ENCODE measurements at regions not wholly inside any gene's neighbourhood (a gene's known extent, or its start where the extent isn't known, plus 50 kb on each side); places are given as distances from the start of the nearest gene placed in this dataset.

GRCh38 chr3:72116226-72116625 lies 331.3 kb upstream of the PROK2 start:
- DNase-seq (ENCODE audit: low read depth in 3 of 3) = no peak

DNA sequence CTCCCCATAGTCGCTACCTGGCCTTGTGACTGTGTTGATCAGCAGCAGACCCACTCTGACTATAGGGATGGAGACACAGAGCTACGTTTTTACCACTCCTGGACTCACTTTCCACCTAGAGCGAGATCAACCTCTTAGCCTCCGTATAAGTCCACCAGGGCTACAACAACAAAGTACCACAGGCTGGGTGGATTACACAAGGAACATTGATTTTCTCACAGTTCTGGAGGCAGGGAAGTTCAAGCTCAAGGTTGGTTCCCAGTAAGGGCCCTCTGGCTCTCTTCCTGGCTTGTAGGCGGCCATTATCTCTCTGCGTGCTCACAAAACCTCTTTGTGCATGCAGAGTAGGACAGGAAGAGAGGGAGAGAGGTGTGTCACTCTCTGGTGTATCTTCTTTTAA lies 330.4 kb upstream of the PROK2 start:
- DNase-seq (ENCODE audit: low read depth in 3 of 3) = no peak

DNA sequence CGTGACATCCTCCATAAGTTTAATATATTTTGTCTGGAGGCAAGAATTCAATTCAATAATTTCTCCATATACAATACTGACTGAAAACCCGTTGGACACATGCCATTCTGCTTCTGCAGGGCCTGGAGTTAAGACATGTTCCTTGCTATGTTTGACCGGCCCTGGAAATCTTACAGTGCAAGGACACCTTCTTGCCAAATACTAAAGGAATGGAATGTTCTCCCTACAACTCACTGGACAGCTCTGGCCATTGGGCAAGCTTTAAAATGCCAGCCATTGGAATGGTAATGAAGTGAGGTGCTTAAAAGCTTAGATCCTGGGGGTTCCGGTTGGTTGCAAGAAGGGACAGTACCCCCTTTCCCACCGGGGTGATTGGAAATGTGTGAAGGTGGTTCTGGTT lies 329.8 kb upstream of the PROK2 start:
- no peak for DNase-seq (ENCODE audit: low read depth in 3 of 3)

- no peak for DNase-seq (ENCODE audit: low read depth in 3 of 3)
Measured at GRCh38 chr3:72113964-72114363, 329.0 kb upstream of the PROK2 start.

- no peak for DNase-seq (ENCODE audit: low read depth in 3 of 3)
Measured at GRCh38 chr3:72113564-72113963, 328.6 kb upstream of the PROK2 start.

DNA sequence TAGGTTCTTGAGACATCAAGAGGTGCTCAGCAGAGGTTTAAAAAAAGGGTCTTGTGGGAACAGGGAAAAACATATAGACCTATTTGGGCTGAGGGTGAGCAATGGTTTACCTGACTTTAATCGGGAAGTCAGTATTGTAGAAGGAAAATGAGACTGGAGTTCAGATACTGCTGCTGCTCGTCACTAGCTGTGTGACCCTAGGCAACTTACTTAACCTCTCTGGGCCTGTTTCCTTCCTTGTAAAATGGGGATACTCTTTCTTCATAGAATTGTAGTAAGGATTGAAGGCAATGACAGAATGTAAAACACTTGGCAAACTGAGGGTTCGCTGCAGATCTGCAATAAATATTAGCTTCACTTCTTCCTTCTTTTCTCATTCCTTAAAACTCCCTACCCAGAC lies 327.5 kb upstream of the PROK2 start:
- no peak for DNase-seq (ENCODE audit: low read depth in 3 of 3)

GRCh38 chr3:72111265-72112205 lies 326.6 kb upstream of the PROK2 start:
- DNase-seq (ENCODE audit: low read depth in 3 of 3) = no peak

GRCh38 chr3:72109327-72110259 lies 324.6 kb upstream of the PROK2 start:
- DNase-seq (ENCODE audit: low read depth in 3 of 3) = no peak

DNA sequence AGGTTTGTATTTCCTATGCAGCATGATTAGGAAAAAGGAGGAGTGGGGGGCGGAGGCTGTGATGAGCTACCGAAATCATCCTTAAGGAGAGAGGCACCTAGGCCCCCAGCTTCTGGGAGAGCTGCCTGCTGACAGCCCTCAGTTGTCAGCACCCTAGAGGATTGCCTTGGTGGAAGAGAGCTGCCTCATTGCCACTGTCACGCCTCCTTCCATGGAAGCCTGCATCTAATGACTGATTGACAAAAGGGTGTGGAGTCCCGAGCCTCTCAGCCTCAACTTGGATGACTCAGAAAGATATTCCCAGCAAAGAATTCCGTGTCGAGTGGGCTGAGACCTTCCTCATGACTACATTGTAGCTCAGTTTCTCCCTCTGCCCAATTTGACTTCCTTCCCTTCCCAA lies 320.4 kb upstream of the PROK2 start:
- DNase-seq (ENCODE audit: low read depth in 3 of 3) = no peak

DNA sequence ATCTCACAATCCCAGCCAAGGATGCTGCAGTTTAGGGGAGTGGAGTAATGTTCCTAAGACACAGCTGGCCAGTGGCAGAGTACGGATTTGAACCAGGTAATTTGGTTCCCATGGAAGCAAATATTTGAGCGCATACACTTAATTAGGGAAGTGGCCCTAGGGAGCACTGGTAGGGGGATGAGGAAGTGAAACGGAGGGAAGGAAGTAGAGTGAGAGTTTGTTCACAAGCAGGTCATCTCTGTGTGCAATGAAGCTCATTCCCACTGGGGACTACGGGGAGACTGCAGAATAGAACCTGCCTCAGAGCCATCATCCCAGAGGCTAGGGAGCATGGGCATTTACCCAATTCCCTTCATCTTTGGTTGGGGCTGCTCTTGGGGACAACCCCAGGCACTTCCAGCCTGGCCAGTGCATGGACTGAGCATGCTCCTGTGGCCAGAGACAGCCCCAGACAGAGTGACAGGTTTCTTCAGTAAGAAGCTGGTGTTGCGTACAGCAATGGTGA lies 317.2 kb upstream of the PROK2 start:
- DNase-seq (ENCODE audit: low read depth in 3 of 3) = no peak

DNA sequence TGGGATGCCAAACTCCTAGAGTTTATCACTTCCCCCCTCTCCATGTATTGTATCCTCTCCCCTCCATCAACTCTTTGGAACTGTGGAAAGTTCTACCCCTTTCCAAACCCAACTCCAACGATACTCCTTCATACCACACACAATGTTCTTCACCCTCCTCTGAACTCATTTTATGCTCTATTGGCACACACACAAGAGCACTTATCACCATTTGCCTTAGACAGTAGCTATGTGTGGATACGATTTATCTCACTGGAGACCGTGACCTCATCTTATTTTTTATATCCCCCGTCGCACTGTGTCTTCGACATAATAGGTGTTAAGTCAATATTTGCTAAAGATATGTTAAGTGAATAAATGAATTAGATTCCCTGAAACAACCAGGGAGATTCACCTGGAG lies 316.5 kb upstream of the PROK2 start:
- DNase-seq (ENCODE audit: low read depth in 3 of 3) = no peak

DNA sequence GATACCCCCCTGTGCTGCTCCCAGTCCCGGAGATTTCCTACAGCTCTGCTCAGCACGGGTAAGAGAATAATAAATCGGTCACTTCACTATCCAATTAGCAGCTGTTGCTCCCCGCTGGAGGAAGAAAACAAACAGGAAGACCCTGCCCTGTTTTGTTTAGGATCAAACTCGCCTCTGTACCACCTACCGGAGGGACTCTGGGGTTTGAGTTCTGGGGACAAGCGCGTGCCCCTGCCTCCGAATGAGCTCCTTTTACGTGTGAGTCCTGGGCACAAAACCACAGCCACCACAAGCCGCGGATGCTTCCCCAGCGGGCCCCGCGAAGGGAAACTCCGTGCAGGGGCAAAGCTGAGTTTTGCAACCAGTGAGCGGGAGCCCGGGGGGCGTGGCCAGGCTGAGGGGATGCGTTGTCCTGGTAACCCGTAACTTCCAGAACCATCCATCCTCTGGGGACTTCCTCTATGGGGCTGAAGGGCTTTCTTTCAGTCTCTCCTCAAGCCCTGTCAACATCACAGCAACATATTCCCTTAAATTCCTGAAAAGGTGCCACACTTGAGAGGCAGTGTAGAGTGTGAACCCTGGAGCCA lies 315.7 kb upstream of the PROK2 start:
- peak; percentile 74 to 92 (median 75) for DNase-seq (ENCODE audit: low read depth in 3 of 3)

GRCh38 chr3:72100080-72100511 lies 315.1 kb upstream of the PROK2 start:
- no peak for DNase-seq (ENCODE audit: low read depth in 3 of 3)

GRCh38 chr3:72099326-72100079 lies 314.6 kb upstream of the PROK2 start:
- no peak for DNase-seq (ENCODE audit: low read depth in 3 of 3)

- DNase-seq (ENCODE audit: low read depth in 3 of 3) = no peak
Measured at GRCh38 chr3:72097053-72097452, 312.1 kb upstream of the PROK2 start.

DNA sequence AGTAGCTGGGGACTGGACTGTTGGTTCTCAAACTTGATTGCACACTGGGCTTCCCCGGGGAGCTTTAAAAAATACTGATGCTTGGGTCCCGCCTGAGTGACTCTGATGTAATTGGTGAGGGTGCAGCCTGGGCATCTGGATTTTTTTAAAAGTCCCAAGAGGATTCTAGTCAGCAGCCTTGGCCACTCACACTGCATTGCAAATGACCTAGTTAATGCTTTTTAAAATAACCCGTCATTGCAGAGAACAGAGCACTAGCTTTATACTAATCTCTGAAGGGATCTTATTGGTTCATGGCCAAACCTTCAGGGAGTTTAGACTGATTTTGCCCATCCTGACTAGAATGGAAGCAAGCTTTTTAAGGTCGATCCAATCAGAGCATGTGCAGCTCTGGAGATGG lies 310.6 kb upstream of the PROK2 start:
- DNase-seq (ENCODE audit: low read depth in 3 of 3) = no peak

DNA sequence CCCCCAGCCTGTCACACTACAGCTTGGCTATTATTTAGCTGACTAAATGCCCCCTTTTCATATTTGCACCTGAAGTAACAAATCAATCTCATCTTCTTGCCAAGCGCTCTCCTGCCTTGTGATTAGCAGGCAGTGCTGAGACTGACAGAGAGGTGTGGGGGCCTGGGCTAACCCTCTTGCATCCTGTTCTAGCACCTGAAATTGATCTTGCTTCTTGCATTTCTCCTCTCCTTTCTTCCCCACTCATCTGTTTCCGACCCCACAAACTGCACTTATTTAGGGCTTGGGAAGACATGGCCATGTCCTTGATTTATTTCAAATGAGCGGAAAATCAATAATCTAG lies 309.0 kb upstream of the PROK2 start:
- DNase-seq (ENCODE audit: low read depth in 3 of 3) = no peak

- DNase-seq (ENCODE audit: low read depth in 3 of 3) = no peak
Measured at GRCh38 chr3:72093270-72093991, 308.5 kb upstream of the PROK2 start.

DNA sequence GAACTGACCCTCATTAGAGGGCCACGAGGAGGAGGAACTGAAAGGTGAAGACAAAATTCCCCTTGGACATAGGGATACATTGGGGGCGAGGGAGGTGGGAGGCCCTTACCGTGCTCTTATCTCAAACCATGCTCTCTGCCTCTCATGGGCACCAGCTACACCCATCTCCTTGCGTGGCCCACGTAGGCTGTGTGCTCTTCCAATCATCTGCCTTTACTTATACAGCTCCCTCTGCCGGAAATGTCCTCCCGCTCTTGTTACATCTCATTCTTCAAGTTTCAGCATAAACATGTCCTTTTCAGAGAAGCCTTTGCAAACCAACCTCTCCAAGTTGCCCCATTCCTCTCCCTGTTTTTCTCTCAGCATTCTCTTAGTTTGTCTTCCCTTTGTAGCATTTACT lies 307.8 kb upstream of the PROK2 start:
- no peak for DNase-seq (ENCODE audit: low read depth in 3 of 3)

DNA sequence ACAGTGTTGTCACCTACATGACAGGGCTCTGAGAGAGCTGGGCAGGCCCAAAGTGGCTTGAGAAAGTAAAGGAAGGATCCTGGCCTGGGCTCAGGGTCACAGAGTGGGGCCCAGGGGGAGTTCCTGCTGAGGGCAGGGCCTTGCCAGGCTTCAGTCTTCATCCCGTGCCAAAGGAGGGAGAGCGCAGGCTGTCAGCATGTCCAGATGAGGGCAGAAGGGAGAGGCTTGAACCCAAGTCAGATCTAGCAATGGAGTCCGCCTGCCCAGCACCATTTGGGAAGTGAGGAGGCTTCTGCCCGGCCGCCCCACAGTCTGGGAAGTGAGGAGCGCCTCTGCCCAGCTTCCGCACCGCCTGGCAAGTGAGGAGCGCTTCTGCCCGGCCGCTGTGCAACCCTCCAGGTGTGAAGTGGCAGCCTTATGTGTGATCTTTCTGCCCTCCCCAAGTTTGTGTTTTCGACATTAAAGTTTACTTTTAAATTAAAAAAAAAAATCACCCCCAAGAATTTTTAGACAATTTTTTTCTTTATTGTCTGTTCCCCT lies 303.6 kb upstream of the PROK2 start:
- DNase-seq (ENCODE audit: low read depth in 3 of 3) = no peak
